GM23338 (cell line): ENCODE measurements at regions not wholly inside any gene's neighbourhood (a gene's known extent, or its start where the extent isn't known, plus 50 kb on each side); places are given as distances from the start of the nearest gene placed in this dataset.

ENCODE experiments used
- ATAC-seq: fragments of 200-7000 bp; cut with Tn5 transposase; 3 replicates; pipeline ENCODE4 v1.9.1; 2020
- DNase-seq: peaks from one replicate; pipeline ENCODE4 v3.0.0-alpha.2; 2015; ENCODE audit warnings: low spot score
- H2AFZ ChIP-seq: fragments of 200-600 bp; sonication (generic); 2 replicates; pipeline ENCODE4 v1.8.0; 2016; ENCODE audit warnings: antibody characterized with exemption, mild to moderate bottlenecking, moderate library complexity
- H3F3A ChIP-seq: fragments of 200-600 bp; sonication (generic); replicated peaks from 2 replicates; pipeline ENCODE4 v1.8.0; 2017; ENCODE audit warnings: antibody characterized with exemption, mixed run types, low read depth
- H3K27ac ChIP-seq: fragments of 200-600 bp; sonication (generic); 2 replicates; pipeline ENCODE4 v1.6.1; 2016; ENCODE audit warnings: low read depth
- H3K27me3 ChIP-seq: fragments of 200-600 bp; sonication (generic); 2 replicates; pipeline ENCODE4 v1.8.0; 2016; ENCODE audit warnings: mild to moderate bottlenecking, mixed run types, moderate library complexity; ENCODE audit not compliant: insufficient read depth
- H3K36me3 ChIP-seq: fragments of 200-600 bp; sonication (generic); 2 replicates; pipeline ENCODE4 v1.8.0; 2016; ENCODE audit warnings: mild to moderate bottlenecking; ENCODE audit not compliant: insufficient read depth
- H3K4me1 ChIP-seq: fragments of 200-600 bp; sonication (generic); 2 replicates; pipeline ENCODE4 v1.8.0; 2016; ENCODE audit warnings: mild to moderate bottlenecking, moderate library complexity; ENCODE audit not compliant: insufficient read depth
- H3K4me2 ChIP-seq: fragments of 200-600 bp; sonication (generic); 2 replicates; pipeline ENCODE4 v1.7.1; 2017; ENCODE audit warnings: mixed run types
- H3K4me3 ChIP-seq: fragments of 200-600 bp; sonication (generic); 2 replicates; pipeline ENCODE4 v1.6.1; 2016; ENCODE audit warnings: mixed run types
- H3K79me2 ChIP-seq: fragments of 200-600 bp; sonication (generic); replicated peaks from 2 replicates; pipeline ENCODE4 v1.8.0; 2017; ENCODE audit warnings: mild to moderate bottlenecking; ENCODE audit not compliant: insufficient read depth
- H3K9me2 ChIP-seq: fragments of 200-600 bp; sonication (generic); 2 replicates; pipeline ENCODE4 v1.8.0; 2017; ENCODE audit not compliant: insufficient read depth
- H4K20me1 ChIP-seq: fragments of 200-600 bp; sonication (generic); replicated peaks from 2 replicates; pipeline ENCODE4 v1.8.0; 2017; ENCODE audit warnings: mild to moderate bottlenecking; ENCODE audit not compliant: insufficient read depth
- H3K27ac Mint-ChIP-seq: 2 replicates; pipeline ENCODE4 v1.8.0; 2020; ENCODE audit warnings: inconsistent platforms, mild to moderate bottlenecking, moderate library complexity, mixed read lengths
- H3K27me3 Mint-ChIP-seq: 3 replicates; pipeline ENCODE4 v1.8.0; 2022; ENCODE audit warnings: low read depth, mild to moderate bottlenecking, moderate library complexity, mixed read lengths, inconsistent platforms; ENCODE audit not compliant: insufficient read depth, poor library complexity
- H3K36me3 Mint-ChIP-seq: 3 replicates; pipeline ENCODE4 v1.8.0; 2021; ENCODE audit warnings: low read depth, mild to moderate bottlenecking, inconsistent platforms, moderate library complexity, mixed read lengths
- H3K4me1 Mint-ChIP-seq: 3 replicates; pipeline ENCODE4 v1.8.0; 2020; ENCODE audit warnings: mild to moderate bottlenecking, inconsistent platforms, mixed read lengths
- H3K4me3 Mint-ChIP-seq: 3 replicates; pipeline ENCODE4 v1.8.0; 2021; ENCODE audit warnings: moderate library complexity, mild to moderate bottlenecking, inconsistent platforms, mixed read lengths
- H3K9me3 Mint-ChIP-seq: 3 replicates; pipeline ENCODE4 v1.8.0; 2020; ENCODE audit warnings: moderate library complexity, mild to moderate bottlenecking, inconsistent platforms, mixed read lengths
- CREB1 ChIP-seq: fragments of 250-450 bp; sonication (Bioruptor Pico); IDR thresholded peaks from 2 replicates; pipeline ENCODE4 v1.5.0; 2020; ENCODE audit warnings: low read depth, mild to moderate bottlenecking, moderate library complexity
- EZH2 ChIP-seq: fragments of 200-600 bp; sonication (generic); IDR thresholded peaks from one replicate; pipeline ENCODE4 v1.8.0; 2017; ENCODE audit warnings: antibody characterized with exemption, mild to moderate bottlenecking, low read depth; ENCODE audit not compliant: unreplicated experiment
- EZH2phosphoT487 ChIP-seq: fragments of 200-600 bp; sonication (generic); IDR thresholded peaks from one replicate; pipeline ENCODE4 v1.8.1; 2018; ENCODE audit warnings: antibody characterized with exemption; ENCODE audit not compliant: unreplicated experiment
- JUNB ChIP-seq: IDR thresholded peaks from one replicate; pipeline ENCODE4 v1.6.1; 2016; ENCODE audit warnings: antibody characterized with exemption; ENCODE audit not compliant: unreplicated experiment
- NANOG ChIP-seq: IDR thresholded peaks from 2 replicates; pipeline ENCODE4 v1.6.1; 2016; ENCODE audit warnings: antibody characterized with exemption, borderline replicate concordance
- POLR2AphosphoS5 ChIP-seq: IDR thresholded peaks from 2 replicates; pipeline ENCODE4 v1.6.1; 2016; ENCODE audit warnings: antibody characterized with exemption, low read depth
- STAT1 ChIP-seq: IDR thresholded peaks from one replicate; pipeline ENCODE4 v1.6.1; 2016; ENCODE audit warnings: antibody characterized with exemption; ENCODE audit not compliant: unreplicated experiment
- ZNF114 ChIP-seq: fragments of 250-450 bp; sonication (Bioruptor Pico); IDR thresholded peaks from 2 replicates; pipeline ENCODE4 v1.5.0; 2020; ENCODE audit warnings: mild to moderate bottlenecking, moderate library complexity
- ZNF331 ChIP-seq: fragments of 250-450 bp; sonication (Bioruptor Pico); IDR thresholded peaks from 2 replicates; pipeline ENCODE4 v1.5.0; 2020; ENCODE audit warnings: low read depth, mild to moderate bottlenecking, moderate library complexity
- TF ChIP-seq, protein P1 (sequence below): IDR thresholded peaks from 2 replicates; pipeline ENCODE4 v1.6.1; 2016; ENCODE audit warnings: antibody characterized with exemption
- TF ChIP-seq, protein P2 (sequence below): fragments of 250-450 bp; sonication (Bioruptor Pico); IDR thresholded peaks from 2 replicates; pipeline ENCODE4 v1.5.0; 2020; ENCODE audit warnings: mild to moderate bottlenecking, moderate library complexity
- TF ChIP-seq, protein P3 (sequence below): IDR thresholded peaks from one replicate; pipeline ENCODE4 v1.6.1; 2018; ENCODE audit warnings: antibody characterized with exemption; ENCODE audit not compliant: unreplicated experiment
- TF ChIP-seq, protein P4 (sequence below), 2 experiments: fragments of 200-600 bp in 1 of 2; sonication (generic) in 1 of 2; conservative IDR thresholded peaks; 2 replicates each; pipeline versions ENCODE4 v1.5.1 to v1.6.1; 2016 to 2017; ENCODE audit warnings: antibody characterized with exemption in 2 of 2, low read depth in 2 of 2, mild to moderate bottlenecking in 2 of 2, moderate library complexity in 1 of 2

DNA sequence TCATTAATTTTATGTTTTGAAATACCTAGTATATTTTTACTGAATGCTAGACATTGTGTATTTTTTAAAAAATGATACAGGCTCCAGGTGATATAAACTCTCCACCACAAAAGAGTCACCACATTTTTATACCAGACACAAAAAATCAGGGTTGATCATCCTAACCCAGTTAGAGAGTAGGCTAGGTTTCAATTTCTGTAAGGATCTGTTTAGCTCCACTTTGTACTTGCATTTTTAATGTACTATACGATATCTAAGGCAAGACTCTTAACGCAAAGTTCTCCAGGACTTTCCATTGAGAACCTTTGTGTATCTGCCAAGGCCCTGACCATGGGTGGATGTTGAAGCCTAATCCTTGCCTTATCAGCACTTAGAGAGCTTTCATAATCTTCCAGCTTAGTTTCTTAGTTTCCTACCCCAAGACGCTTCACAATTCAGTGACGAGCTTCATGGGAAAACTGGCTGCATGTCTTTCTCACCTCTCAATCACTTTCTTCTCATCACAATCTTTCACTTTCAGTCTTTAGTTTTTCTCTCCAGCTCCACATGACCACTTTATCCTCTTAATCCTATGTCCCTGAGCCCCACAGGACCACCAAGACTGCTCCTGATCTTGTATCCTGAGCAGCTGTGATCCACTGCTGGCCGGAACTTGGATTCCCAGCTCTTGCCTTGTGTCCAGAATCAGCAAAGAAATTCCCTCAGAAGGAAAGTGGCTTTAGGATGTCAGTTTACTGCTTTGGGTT is 635.8 kb downstream of the RNF144A start:
- Histone ChIP-seq H4K20me1 (no peaks in the 10 kb centered on the region), H3K4me1 (peaks cover 11% of the 10 kb centered on the region; the same call in 1 of the 2 replicates), H3F3A (no peaks in the 10 kb centered on the region), H2AFZ (0 out of 2 replicates have a peak overlapping the region, but pooled peaks have one; percentile 47), H3K27ac (no peak overlapping the region), H3K4me2 (no peak overlapping the region), H3K79me2 (no peaks in the 10 kb centered on the region), H3K9me2 (no peaks in the 10 kb centered on the region), H3K36me3 (no peaks in the 10 kb centered on the region), H3K4me3 (no peak overlapping the region), H3K27me3 (no peaks in the 10 kb centered on the region)
- Mint-ChIP-seq H3K4me3 (no peak overlapping the region), H3K27me3 (peaks cover 3% of the 10 kb centered on the region), H3K27ac (no peak overlapping the region), H3K36me3 (no peaks in the 10 kb centered on the region), H3K9me3 (no peaks in the 10 kb centered on the region), H3K4me1 (peaks cover 2% of the 10 kb centered on the region; the same call in 1 of the 3 replicates)
- DNase-seq, result no peak
- ATAC-seq, result no peak
- TF ChIP-seq POLR2AphosphoS5 (no peak), EZH2phosphoT487 (no peak), STAT1 (no peak), NANOG (no peak), ZNF331 (no peak), ZNF114 (no peak), CREB1 (CRISPR knock-in tag) (no peak), EZH2 (no peak), JUNB (no peak)
- TF ChIP-seq, protein P1, sequence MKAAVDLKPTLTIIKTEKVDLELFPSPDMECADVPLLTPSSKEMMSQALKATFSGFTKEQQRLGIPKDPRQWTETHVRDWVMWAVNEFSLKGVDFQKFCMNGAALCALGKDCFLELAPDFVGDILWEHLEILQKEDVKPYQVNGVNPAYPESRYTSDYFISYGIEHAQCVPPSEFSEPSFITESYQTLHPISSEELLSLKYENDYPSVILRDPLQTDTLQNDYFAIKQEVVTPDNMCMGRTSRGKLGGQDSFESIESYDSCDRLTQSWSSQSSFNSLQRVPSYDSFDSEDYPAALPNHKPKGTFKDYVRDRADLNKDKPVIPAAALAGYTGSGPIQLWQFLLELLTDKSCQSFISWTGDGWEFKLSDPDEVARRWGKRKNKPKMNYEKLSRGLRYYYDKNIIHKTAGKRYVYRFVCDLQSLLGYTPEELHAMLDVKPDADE, result no peak
- TF ChIP-seq, protein P2, sequence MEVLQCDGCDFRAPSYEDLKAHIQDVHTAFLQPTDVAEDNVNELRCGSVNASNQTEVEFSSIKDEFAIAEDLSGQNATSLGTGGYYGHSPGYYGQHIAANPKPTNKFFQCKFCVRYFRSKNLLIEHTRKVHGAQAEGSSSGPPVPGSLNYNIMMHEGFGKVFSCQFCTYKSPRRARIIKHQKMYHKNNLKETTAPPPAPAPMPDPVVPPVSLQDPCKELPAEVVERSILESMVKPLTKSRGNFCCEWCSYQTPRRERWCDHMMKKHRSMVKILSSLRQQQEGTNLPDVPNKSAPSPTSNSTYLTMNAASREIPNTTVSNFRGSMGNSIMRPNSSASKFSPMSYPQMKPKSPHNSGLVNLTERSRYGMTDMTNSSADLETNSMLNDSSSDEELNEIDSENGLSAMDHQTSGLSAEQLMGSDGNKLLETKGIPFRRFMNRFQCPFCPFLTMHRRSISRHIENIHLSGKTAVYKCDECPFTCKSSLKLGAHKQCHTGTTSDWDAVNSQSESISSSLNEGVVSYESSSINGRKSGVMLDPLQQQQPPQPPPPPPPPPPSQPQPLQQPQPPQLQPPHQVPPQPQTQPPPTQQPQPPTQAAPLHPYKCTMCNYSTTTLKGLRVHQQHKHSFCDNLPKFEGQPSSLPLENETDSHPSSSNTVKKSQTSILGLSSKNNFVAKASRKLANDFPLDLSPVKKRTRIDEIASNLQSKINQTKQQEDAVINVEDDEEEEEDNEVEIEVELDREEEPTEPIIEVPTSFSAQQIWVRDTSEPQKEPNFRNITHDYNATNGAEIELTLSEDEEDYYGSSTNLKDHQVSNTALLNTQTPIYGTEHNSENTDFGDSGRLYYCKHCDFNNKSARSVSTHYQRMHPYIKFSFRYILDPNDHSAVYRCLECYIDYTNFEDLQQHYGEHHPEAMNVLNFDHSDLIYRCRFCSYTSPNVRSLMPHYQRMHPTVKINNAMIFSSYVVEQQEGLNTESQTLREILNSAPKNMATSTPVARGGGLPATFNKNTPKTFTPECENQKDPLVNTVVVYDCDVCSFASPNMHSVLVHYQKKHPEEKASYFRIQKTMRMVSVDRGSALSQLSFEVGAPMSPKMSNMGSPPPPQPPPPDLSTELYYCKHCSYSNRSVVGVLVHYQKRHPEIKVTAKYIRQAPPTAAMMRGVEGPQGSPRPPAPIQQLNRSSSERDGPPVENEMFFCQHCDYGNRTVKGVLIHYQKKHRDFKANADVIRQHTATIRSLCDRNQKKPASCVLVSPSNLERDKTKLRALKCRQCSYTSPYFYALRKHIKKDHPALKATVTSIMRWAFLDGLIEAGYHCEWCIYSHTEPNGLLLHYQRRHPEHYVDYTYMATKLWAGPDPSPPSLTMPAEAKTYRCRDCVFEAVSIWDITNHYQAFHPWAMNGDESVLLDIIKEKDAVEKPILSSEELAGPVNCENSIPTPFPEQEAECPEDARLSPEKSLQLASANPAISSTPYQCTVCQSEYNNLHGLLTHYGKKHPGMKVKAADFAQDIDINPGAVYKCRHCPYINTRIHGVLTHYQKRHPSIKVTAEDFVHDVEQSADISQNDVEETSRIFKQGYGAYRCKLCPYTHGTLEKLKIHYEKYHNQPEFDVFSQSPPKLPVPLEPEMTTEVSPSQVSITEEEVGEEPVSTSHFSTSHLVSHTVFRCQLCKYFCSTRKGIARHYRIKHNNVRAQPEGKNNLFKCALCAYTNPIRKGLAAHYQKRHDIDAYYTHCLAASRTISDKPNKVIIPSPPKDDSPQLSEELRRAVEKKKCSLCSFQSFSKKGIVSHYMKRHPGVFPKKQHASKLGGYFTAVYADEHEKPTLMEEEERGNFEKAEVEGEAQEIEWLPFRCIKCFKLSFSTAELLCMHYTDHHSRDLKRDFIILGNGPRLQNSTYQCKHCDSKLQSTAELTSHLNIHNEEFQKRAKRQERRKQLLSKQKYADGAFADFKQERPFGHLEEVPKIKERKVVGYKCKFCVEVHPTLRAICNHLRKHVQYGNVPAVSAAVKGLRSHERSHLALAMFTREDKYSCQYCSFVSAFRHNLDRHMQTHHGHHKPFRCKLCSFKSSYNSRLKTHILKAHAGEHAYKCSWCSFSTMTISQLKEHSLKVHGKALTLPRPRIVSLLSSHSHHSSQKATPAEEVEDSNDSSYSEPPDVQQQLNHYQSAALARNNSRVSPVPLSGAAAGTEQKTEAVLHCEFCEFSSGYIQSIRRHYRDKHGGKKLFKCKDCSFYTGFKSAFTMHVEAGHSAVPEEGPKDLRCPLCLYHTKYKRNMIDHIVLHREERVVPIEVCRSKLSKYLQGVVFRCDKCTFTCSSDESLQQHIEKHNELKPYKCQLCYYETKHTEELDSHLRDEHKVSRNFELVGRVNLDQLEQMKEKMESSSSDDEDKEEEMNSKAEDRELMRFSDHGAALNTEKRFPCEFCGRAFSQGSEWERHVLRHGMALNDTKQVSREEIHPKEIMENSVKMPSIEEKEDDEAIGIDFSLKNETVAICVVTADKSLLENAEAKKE (CRISPR knock-in tag), result no peak
- TF ChIP-seq, protein P3, sequence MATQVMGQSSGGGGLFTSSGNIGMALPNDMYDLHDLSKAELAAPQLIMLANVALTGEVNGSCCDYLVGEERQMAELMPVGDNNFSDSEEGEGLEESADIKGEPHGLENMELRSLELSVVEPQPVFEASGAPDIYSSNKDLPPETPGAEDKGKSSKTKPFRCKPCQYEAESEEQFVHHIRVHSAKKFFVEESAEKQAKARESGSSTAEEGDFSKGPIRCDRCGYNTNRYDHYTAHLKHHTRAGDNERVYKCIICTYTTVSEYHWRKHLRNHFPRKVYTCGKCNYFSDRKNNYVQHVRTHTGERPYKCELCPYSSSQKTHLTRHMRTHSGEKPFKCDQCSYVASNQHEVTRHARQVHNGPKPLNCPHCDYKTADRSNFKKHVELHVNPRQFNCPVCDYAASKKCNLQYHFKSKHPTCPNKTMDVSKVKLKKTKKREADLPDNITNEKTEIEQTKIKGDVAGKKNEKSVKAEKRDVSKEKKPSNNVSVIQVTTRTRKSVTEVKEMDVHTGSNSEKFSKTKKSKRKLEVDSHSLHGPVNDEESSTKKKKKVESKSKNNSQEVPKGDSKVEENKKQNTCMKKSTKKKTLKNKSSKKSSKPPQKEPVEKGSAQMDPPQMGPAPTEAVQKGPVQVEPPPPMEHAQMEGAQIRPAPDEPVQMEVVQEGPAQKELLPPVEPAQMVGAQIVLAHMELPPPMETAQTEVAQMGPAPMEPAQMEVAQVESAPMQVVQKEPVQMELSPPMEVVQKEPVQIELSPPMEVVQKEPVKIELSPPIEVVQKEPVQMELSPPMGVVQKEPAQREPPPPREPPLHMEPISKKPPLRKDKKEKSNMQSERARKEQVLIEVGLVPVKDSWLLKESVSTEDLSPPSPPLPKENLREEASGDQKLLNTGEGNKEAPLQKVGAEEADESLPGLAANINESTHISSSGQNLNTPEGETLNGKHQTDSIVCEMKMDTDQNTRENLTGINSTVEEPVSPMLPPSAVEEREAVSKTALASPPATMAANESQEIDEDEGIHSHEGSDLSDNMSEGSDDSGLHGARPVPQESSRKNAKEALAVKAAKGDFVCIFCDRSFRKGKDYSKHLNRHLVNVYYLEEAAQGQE, result no peak
- TF ChIP-seq, protein P4, sequence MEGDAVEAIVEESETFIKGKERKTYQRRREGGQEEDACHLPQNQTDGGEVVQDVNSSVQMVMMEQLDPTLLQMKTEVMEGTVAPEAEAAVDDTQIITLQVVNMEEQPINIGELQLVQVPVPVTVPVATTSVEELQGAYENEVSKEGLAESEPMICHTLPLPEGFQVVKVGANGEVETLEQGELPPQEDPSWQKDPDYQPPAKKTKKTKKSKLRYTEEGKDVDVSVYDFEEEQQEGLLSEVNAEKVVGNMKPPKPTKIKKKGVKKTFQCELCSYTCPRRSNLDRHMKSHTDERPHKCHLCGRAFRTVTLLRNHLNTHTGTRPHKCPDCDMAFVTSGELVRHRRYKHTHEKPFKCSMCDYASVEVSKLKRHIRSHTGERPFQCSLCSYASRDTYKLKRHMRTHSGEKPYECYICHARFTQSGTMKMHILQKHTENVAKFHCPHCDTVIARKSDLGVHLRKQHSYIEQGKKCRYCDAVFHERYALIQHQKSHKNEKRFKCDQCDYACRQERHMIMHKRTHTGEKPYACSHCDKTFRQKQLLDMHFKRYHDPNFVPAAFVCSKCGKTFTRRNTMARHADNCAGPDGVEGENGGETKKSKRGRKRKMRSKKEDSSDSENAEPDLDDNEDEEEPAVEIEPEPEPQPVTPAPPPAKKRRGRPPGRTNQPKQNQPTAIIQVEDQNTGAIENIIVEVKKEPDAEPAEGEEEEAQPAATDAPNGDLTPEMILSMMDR (conservative IDR thresholded peaks at IDR 0.05; ENCODE audit: low read depth in 2 of 2), result no peak
